H9 (cell line): ENCODE measurements at regions not wholly inside any gene's neighbourhood (a gene's known extent, or its start where the extent isn't known, plus 50 kb on each side); places are given as distances from the start of the nearest gene placed in this dataset.
A peak's percentile ranks its signal among the peaks of the same experiment; 100 is the strongest.

Experiments
- DNase-seq: peaks from one replicate; pipeline ENCODE4 v3.0.0-alpha.2; 2017
- H2AFZ ChIP-seq: one replicate; pipeline ENCODE4 v1.6.1; 2013; ENCODE audit warnings: mild to moderate bottlenecking, low read length, control low read depth, moderate library complexity
- H2AK5ac ChIP-seq: 2 replicates; pipeline ENCODE4 v1.6.1; 2013; ENCODE audit warnings: low read length, control low read depth, mixed read lengths; ENCODE audit not compliant: insufficient read length
- H2BK120ac ChIP-seq: one replicate; pipeline ENCODE4 v1.6.1; 2013; ENCODE audit warnings: low read depth, mild to moderate bottlenecking, low read length, control low read depth, inconsistent platforms; ENCODE audit not compliant: poor library complexity, severe bottlenecking
- H2BK12ac ChIP-seq: 2 replicates; pipeline ENCODE4 v1.6.1; 2013; ENCODE audit warnings: low read length, control low read depth, mixed read lengths, low read depth; ENCODE audit not compliant: insufficient read length
- H2BK15ac ChIP-seq: 2 replicates; pipeline ENCODE4 v1.6.1; 2013; ENCODE audit warnings: low read depth, low read length, control low read depth
- H2BK20ac ChIP-seq: one replicate; pipeline ENCODE4 v1.6.1; 2013; ENCODE audit warnings: low read depth, mild to moderate bottlenecking, low read length, control low read depth, inconsistent platforms; ENCODE audit not compliant: poor library complexity, severe bottlenecking
- H2BK5ac ChIP-seq: 2 replicates; pipeline ENCODE4 v1.6.1; 2013; ENCODE audit warnings: low read length, control low read depth, mixed read lengths; ENCODE audit not compliant: insufficient read length
- H3K14ac ChIP-seq: 2 replicates; pipeline ENCODE4 v1.6.1; 2013; ENCODE audit warnings: low read length, control low read depth; ENCODE audit not compliant: insufficient read depth
- H3K18ac ChIP-seq: 2 replicates; pipeline ENCODE4 v1.6.1; 2013; ENCODE audit warnings: low read depth, mild to moderate bottlenecking, mixed read lengths, low read length, control low read depth; ENCODE audit not compliant: insufficient read length
- H3K23ac ChIP-seq: 2 replicates; pipeline ENCODE4 v1.6.1; 2013; ENCODE audit warnings: low read length, control low read depth, mixed read lengths, low read depth; ENCODE audit not compliant: insufficient read length
- H3K23me2 ChIP-seq: 2 replicates; pipeline ENCODE4 v1.6.1; 2013; ENCODE audit warnings: low read depth, mild to moderate bottlenecking, mixed read lengths, low read length, control low read depth; ENCODE audit not compliant: insufficient read length, poor library complexity, severe bottlenecking
- H3K27ac ChIP-seq: 2 replicates; pipeline ENCODE4 v1.5.1; 2013; ENCODE audit warnings: low read length, control low read depth, mixed read lengths, low read depth; ENCODE audit not compliant: insufficient read length
- H3K27me3 ChIP-seq: 2 replicates; pipeline ENCODE4 v1.6.1; 2013; ENCODE audit warnings: low read length, control low read depth, inconsistent platforms; ENCODE audit not compliant: insufficient read depth
- H3K4ac ChIP-seq: 2 replicates; pipeline ENCODE4 v1.6.1; 2013; ENCODE audit warnings: low read depth, mild to moderate bottlenecking, control low read depth, inconsistent platforms, low read length, moderate library complexity
- H3K4me1 ChIP-seq: 2 replicates; pipeline ENCODE4 v1.6.1; 2013; ENCODE audit warnings: low read length, control low read depth, inconsistent platforms; ENCODE audit not compliant: insufficient read depth
- H3K4me2 ChIP-seq: 2 replicates; pipeline ENCODE4 v1.6.1; 2013; ENCODE audit warnings: low read length, control low read depth, mixed read lengths; ENCODE audit not compliant: insufficient read length, insufficient read depth
- H3K56ac ChIP-seq: 2 replicates; pipeline ENCODE4 v1.6.1; 2013; ENCODE audit warnings: low read depth, mild to moderate bottlenecking, mixed read lengths, low read length, control low read depth; ENCODE audit not compliant: insufficient read length
- H3K79me1 ChIP-seq: 2 replicates; pipeline ENCODE4 v1.6.1; 2013; ENCODE audit warnings: low read depth, mild to moderate bottlenecking, moderate library complexity, low read length, control low read depth, inconsistent platforms; ENCODE audit not compliant: insufficient read depth, poor library complexity, severe bottlenecking
- H3K79me2 ChIP-seq: 2 replicates; pipeline ENCODE4 v1.6.1; 2013; ENCODE audit warnings: low read length, control low read depth, inconsistent platforms; ENCODE audit not compliant: insufficient read depth
- H3K9ac ChIP-seq: 2 replicates; pipeline ENCODE4 v1.6.1; 2013; ENCODE audit warnings: low read length, control low read depth, mixed read lengths; ENCODE audit not compliant: insufficient read length; ENCODE audit errors: extremely low read depth
- H3K9me3 ChIP-seq: one replicate; pipeline ENCODE4 v1.6.1; 2013; ENCODE audit warnings: low read depth, low read length, inconsistent platforms; ENCODE audit not compliant: control insufficient read depth
- H3T11ph ChIP-seq: one replicate; pipeline ENCODE4 v1.6.1; 2013; ENCODE audit warnings: mild to moderate bottlenecking, low read length, control low read depth, inconsistent platforms
- H4K20me1 ChIP-seq: one replicate; pipeline ENCODE4 v1.6.1; 2013; ENCODE audit not compliant: control insufficient read depth, insufficient read length, insufficient read depth
- H4K5ac ChIP-seq: 2 replicates; pipeline ENCODE4 v1.6.1; 2013; ENCODE audit warnings: low read depth, mild to moderate bottlenecking, mixed read lengths, low read length, control low read depth; ENCODE audit not compliant: insufficient read length
- H4K8ac ChIP-seq: replicated peaks from 2 replicates; pipeline ENCODE4 v1.6.1; 2013; ENCODE audit warnings: low read length, control low read depth, mixed read lengths, low read depth; ENCODE audit not compliant: insufficient read length
- H4K91ac ChIP-seq: 2 replicates; pipeline ENCODE4 v1.6.1; 2013; ENCODE audit warnings: low read depth, mild to moderate bottlenecking, moderate library complexity, mixed read lengths, low read length, control low read depth; ENCODE audit not compliant: insufficient read length
- H3K27ac Mint-ChIP-seq, 3 experiments: 2 replicates in 2 of 3; 3 replicates in 1 of 3; pipeline ENCODE4 v1.8.0; 2020 to 2021; ENCODE audit warnings: mixed read lengths in 3 of 3, mild to moderate bottlenecking in 1 of 3, moderate library complexity in 1 of 3
- H3K27me3 Mint-ChIP-seq: 2 replicates; pipeline ENCODE4 v1.8.0; 2021; ENCODE audit warnings: low read depth, mild to moderate bottlenecking, moderate library complexity, mixed read lengths
- H3K36me3 Mint-ChIP-seq, 3 experiments: 2 replicates in 2 of 3; 3 replicates in 1 of 3; pipeline ENCODE4 v1.8.0; 2020 to 2021; ENCODE audit warnings: low read depth in 3 of 3, mixed read lengths in 3 of 3; ENCODE audit not compliant: insufficient read depth in 1 of 3
- H3K4me1 Mint-ChIP-seq, 2 experiments: 2 replicates each; pipeline ENCODE4 v1.8.0; 2020; ENCODE audit warnings: mixed read lengths in 2 of 2
- H3K4me3 Mint-ChIP-seq, 2 experiments: 2 replicates in 1 of 2; 3 replicates in 1 of 2; pipeline ENCODE4 v1.8.0; 2020 to 2021; ENCODE audit warnings: mild to moderate bottlenecking in 2 of 2, mixed read lengths in 2 of 2, moderate library complexity in 1 of 2
- H3K9me3 Mint-ChIP-seq, 2 experiments: 2 replicates in 1 of 2; 3 replicates in 1 of 2; pipeline ENCODE4 v1.8.0; 2020; ENCODE audit warnings: mild to moderate bottlenecking in 2 of 2, mixed read lengths in 2 of 2, moderate library complexity in 1 of 2
- WGBS: extraction: QIAGEN DNeasy Blood & Tissue Kit; methylation state at CpG from one replicate; pipeline ENCODE4 v1.1.7; 2013; ENCODE audit warnings: missing lambda C conversion rate, low lambda C conversion rate, mixed read lengths; ENCODE audit not compliant: insufficient read length; ENCODE audit errors: extremely low coverage; 5-methylcytosine and 5-hydroxymethylcytosine counted together
- TF ChIP-seq, protein P1 (sequence below): fragments of 200-600 bp; sonication (generic); conservative IDR thresholded peaks from 3 replicates; pipeline ENCODE4 v1.8.0; 2021; ENCODE audit warnings: antibody characterized with exemption, mild to moderate bottlenecking

DNA sequence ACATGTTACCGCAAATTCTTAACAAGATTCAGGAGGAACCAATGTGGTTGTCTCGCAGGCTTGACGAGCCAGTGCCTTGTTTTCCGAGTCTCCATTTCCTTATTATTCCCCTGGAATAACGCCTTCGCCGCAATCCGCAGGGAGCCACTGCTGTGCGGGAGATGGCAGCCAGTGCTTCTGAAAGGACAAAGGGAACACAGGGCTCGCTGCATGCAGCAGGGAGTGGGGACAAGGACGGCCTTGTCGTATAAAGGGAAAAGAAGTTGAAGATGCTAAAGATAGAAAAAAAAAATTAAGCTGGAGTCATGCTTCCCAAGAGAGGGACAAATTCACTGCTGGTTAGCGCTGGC lies 221.4 kb downstream of the NDUFA10 start:
- Mint-ChIP-seq H3K9me3 (peaks cover 0 to 7% of the 10 kb centered on the region in 2 experiments; a peak in 2 of 5 replicates), H3K4me1 (peaks cover 5 to 8% of the 10 kb centered on the region in 2 experiments), H3K36me3 (no peaks in the 10 kb centered on the region; a peak in 1 of 7 replicates), H3K27ac (no peak overlapping the region), H3K4me3 (no peak overlapping the region), H3K27me3 (peaks cover 9% of the 10 kb centered on the region)
- peak; percentile 25 for DNase-seq
- WGBS, result no CpG with 5 or more reads among the region's 13 CpGs
- Histone ChIP-seq H3K4me1 (no peaks in the 10 kb centered on the region), H3T11ph (no peak overlapping the region), H3K9ac (no peak overlapping the region), H3K9me3 (no peaks in the 10 kb centered on the region), H3K27ac (no peak overlapping the region), H3K56ac (no peak overlapping the region), H2BK120ac (no peak overlapping the region), H2BK20ac (no peak overlapping the region), H4K8ac (no peak overlapping the region), H3K27me3 (no peaks in the 10 kb centered on the region), H3K4me2 (no peak overlapping the region), H2BK15ac (no peak overlapping the region), H3K4ac (no peak overlapping the region), H4K91ac (no peak overlapping the region), H2AK5ac (no peak overlapping the region), H3K23ac (no peak overlapping the region), H2AFZ (no peak overlapping the region), H3K23me2 (no peaks in the 10 kb centered on the region), H3K79me1 (no peaks in the 10 kb centered on the region), H4K5ac (no peak overlapping the region), H2BK12ac (no peak overlapping the region), H4K20me1 (no peaks in the 10 kb centered on the region), H3K79me2 (no peaks in the 10 kb centered on the region), H3K18ac (no peak overlapping the region), H2BK5ac (no peak overlapping the region), H3K14ac (no peak overlapping the region)
- TF ChIP-seq, protein P1, sequence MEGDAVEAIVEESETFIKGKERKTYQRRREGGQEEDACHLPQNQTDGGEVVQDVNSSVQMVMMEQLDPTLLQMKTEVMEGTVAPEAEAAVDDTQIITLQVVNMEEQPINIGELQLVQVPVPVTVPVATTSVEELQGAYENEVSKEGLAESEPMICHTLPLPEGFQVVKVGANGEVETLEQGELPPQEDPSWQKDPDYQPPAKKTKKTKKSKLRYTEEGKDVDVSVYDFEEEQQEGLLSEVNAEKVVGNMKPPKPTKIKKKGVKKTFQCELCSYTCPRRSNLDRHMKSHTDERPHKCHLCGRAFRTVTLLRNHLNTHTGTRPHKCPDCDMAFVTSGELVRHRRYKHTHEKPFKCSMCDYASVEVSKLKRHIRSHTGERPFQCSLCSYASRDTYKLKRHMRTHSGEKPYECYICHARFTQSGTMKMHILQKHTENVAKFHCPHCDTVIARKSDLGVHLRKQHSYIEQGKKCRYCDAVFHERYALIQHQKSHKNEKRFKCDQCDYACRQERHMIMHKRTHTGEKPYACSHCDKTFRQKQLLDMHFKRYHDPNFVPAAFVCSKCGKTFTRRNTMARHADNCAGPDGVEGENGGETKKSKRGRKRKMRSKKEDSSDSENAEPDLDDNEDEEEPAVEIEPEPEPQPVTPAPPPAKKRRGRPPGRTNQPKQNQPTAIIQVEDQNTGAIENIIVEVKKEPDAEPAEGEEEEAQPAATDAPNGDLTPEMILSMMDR, result no peak
